GM20000 (cell line): ENCODE measurements at regions not wholly inside any gene's neighbourhood (a gene's known extent, or its start where the extent isn't known, plus 50 kb on each side); places are given as distances from the start of the nearest gene placed in this dataset.

Experiments used
- DNase-seq: peaks from one replicate; pipeline ENCODE4 v3.0.0; 2012; ENCODE audit warnings: low spot score
- TF ChIP-seq, protein P1 (sequence below): IDR thresholded peaks from 2 replicates; pipeline ENCODE4 v1.5.1; 2012; ENCODE audit warnings: mild to moderate bottlenecking, control low read depth; ENCODE audit errors: extremely low read depth, missing control alignments

- TF ChIP-seq, protein P1, sequence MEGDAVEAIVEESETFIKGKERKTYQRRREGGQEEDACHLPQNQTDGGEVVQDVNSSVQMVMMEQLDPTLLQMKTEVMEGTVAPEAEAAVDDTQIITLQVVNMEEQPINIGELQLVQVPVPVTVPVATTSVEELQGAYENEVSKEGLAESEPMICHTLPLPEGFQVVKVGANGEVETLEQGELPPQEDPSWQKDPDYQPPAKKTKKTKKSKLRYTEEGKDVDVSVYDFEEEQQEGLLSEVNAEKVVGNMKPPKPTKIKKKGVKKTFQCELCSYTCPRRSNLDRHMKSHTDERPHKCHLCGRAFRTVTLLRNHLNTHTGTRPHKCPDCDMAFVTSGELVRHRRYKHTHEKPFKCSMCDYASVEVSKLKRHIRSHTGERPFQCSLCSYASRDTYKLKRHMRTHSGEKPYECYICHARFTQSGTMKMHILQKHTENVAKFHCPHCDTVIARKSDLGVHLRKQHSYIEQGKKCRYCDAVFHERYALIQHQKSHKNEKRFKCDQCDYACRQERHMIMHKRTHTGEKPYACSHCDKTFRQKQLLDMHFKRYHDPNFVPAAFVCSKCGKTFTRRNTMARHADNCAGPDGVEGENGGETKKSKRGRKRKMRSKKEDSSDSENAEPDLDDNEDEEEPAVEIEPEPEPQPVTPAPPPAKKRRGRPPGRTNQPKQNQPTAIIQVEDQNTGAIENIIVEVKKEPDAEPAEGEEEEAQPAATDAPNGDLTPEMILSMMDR = no peak
Measured at GRCh38 chr14:71773898-71774481, 158.2 kb upstream of the RGS6 start.

GRCh38 chr14:71776471-71777360, 155.5 kb upstream of the RGS6 start:
- no peak for DNase-seq
- TF ChIP-seq, protein P1 = no peak

More at GRCh38 chr14:71773898-71774481, 158.2 kb upstream of the RGS6 start:
- DNase-seq = no peak

- DNase-seq = no peak
- TF ChIP-seq, protein P1 = no peak
Measured at GRCh38 chr14:71780075-71780474, 152.2 kb upstream of the RGS6 start.

DNA sequence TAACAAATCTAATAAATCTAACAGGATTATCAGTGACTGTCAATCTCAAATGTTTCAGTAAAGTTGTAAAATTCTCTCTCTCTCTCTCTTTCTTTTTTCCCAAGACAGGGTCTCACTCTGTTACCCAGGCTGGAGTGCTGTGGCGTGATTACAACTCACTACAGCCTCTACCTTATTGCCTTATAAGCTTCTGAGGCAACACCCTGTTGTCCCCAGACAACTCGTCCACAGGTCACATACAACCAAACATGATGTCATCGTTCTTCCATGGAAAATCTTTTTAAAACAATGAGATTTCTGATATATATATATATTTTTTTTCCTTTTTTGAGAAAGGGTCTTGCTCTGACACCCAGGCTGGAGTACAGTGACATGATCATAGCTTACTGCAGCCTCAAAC, 151.4 kb upstream of the RGS6 start:
- no peak for DNase-seq
- TF ChIP-seq, protein P1 = no peak

DNA sequence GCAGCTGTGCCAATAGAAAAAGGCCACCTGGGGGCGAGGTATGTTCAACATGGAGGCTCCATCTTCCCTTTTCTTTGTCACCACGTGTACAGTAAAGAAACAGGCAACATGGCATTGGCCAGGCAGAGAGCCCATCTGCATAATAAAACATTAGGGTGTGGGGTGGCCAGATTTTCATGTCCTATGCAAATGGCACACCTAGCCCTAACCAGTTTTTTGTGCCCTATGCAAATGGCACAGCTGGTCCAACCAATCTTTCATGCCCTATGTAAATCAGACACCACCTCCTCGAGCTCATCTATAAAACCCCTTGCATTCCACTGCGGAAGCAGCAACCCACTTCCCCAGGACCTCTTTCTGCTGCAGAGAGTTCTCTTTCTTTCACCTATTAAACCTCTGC, 149.1 kb upstream of the RGS6 start:
- no peak for DNase-seq
- TF ChIP-seq, protein P1 = no peak

GRCh38 chr14:71783786-71784185, 148.4 kb upstream of the RGS6 start:
- no peak for DNase-seq
- TF ChIP-seq, protein P1 = no peak

DNA sequence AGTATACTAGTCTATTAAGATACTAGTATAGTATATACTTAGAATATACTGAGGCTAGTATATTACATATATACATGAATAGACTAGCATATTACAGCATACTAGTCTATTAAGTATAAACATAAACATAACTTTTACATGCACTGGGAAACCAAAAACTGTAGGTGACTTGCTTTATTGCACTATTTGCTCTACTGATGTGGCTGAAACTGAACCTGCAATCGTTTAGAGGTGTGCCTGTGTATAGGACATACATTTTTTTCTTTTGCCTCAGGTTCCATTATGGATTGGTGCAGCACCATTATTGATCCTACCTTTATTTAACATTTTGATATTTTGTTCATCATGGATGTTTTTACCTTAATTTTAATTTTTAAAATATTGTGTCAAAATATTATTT, 143.2 kb upstream of the RGS6 start:
- TF ChIP-seq, protein P1 = no peak
- DNase-seq = no peak
